Skeletal muscle tissue (tissue), 3 donors: ENCODE measurements at regions not wholly inside any gene's neighbourhood (a gene's known extent, or its start where the extent isn't known, plus 50 kb on each side); places are given as distances from the start of the nearest gene placed in this dataset.

Source experiments
- H3K27ac ChIP-seq: one replicate; pipeline ENCODE4 v1.7.0; 2013; ENCODE audit warnings: mild to moderate bottlenecking, low read depth, low read length, inconsistent platforms
- H3K27me3 ChIP-seq, 3 donors: one replicate each; pipeline ENCODE4 v1.7.0; 2013; ENCODE audit warnings: low read length in 3 of 3; ENCODE audit not compliant: control insufficient read depth in 3 of 3, insufficient read depth in 3 of 3
- H3K36me3 ChIP-seq, 3 donors: one replicate each; pipeline ENCODE4 v1.7.0; 2013; ENCODE audit warnings: low read length in 3 of 3; ENCODE audit not compliant: control insufficient read depth in 3 of 3, insufficient read depth in 3 of 3
- H3K4me1 ChIP-seq, 3 donors: one replicate each; pipeline ENCODE4 v1.7.0; 2013; ENCODE audit warnings: low read length in 3 of 3, mild to moderate bottlenecking in 3 of 3; ENCODE audit not compliant: control insufficient read depth in 3 of 3, insufficient read depth in 3 of 3
- H3K4me3 ChIP-seq, 3 donors: one replicate each; pipeline ENCODE4 v1.7.0; 2013; ENCODE audit warnings: low read length in 3 of 3
- H3K9ac ChIP-seq, 3 donors: one replicate each; pipeline ENCODE4 v1.7.0; 2013; ENCODE audit warnings: low read length in 3 of 3, mild to moderate bottlenecking in 3 of 3, moderate library complexity in 2 of 3, low read depth in 1 of 3
- H3K9me3 ChIP-seq, 3 donors: one replicate each; pipeline ENCODE4 v1.7.0; 2013; ENCODE audit warnings: low read length in 3 of 3; ENCODE audit not compliant: control insufficient read depth in 3 of 3
- donor health status: Osteomylitis.

GRCh38 chr4:140304346-140304745 is 69.1 kb upstream of the SCOC start:
- no peaks in the 10 kb centered on the region for H3K36me3 ChIP-seq
- H3K4me1 ChIP-seq: peaks cover 15 to 24% (median 23%) of the 10 kb centered on the region in 3 donors
- H3K9me3 ChIP-seq: no peaks in the 10 kb centered on the region
- H3K27ac ChIP-seq: no peak overlapping the region
- no peak overlapping the region for H3K9ac ChIP-seq
- H3K27me3 ChIP-seq: no peaks in the 10 kb centered on the region
- no peak overlapping the region for H3K4me3 ChIP-seq

- H3K27ac ChIP-seq: peak overlapping the region; percentile 23
- no peaks in the 10 kb centered on the region for H3K9me3 ChIP-seq
- H3K4me1 ChIP-seq: peaks cover 0 to 6% (median 6%) of the 10 kb centered on the region in 3 donors
- no peak overlapping the region for H3K9ac ChIP-seq
- H3K27me3 ChIP-seq: peaks cover 0 to 4% (median 0%) of the 10 kb centered on the region in 3 donors
- H3K36me3 ChIP-seq: no peaks in the 10 kb centered on the region
- no peak overlapping the region for H3K4me3 ChIP-seq
Observed at GRCh38 chr4:140302151-140302859, 71.1 kb upstream of the SCOC start.

GRCh38 chr4:140300271-140300970 is 73.0 kb upstream of the SCOC start:
- H3K27ac ChIP-seq: no peak overlapping the region
- no peaks in the 10 kb centered on the region for H3K36me3 ChIP-seq
- no peak overlapping the region for H3K4me3 ChIP-seq
- no peaks in the 10 kb centered on the region for H3K9me3 ChIP-seq
- H3K9ac ChIP-seq: no peak overlapping the region
- peaks cover 0 to 4% (median 0%) of the 10 kb centered on the region in 3 donors for H3K27me3 ChIP-seq
- H3K4me1 ChIP-seq: peaks cover 2 to 17% (median 9%) of the 10 kb centered on the region in 3 donors

GRCh38 chr4:140298001-140298400 is 75.4 kb upstream of the SCOC start:
- Histone ChIP-seq H3K4me1 (peaks cover 2 to 17% (median 9%) of the 10 kb centered on the region in 3 donors), H3K4me3 (no peak overlapping the region), H3K36me3 (no peaks in the 10 kb centered on the region), H3K27ac (no peak overlapping the region), H3K9me3 (no peaks in the 10 kb centered on the region), H3K27me3 (peaks cover 0 to 4% (median 3%) of the 10 kb centered on the region in 3 donors), H3K9ac (no peak overlapping the region)

GRCh38 chr4:140297221-140297570 is 76.2 kb upstream of the SCOC start:
- H3K36me3 ChIP-seq: no peaks in the 10 kb centered on the region
- H3K4me1 ChIP-seq: peaks cover 2 to 12% (median 8%) of the 10 kb centered on the region in 3 donors
- H3K4me3 ChIP-seq: no peak overlapping the region
- no peak overlapping the region for H3K27ac ChIP-seq
- no peaks in the 10 kb centered on the region for H3K9me3 ChIP-seq
- H3K9ac ChIP-seq: no peak overlapping the region
- H3K27me3 ChIP-seq: peaks cover 0 to 4% (median 4%) of the 10 kb centered on the region in 3 donors

GRCh38 chr4:140296335-140297220 is 76.9 kb upstream of the SCOC start:
- H3K4me1 ChIP-seq: peaks cover 2 to 11% (median 6%) of the 10 kb centered on the region in 3 donors
- no peak overlapping the region for H3K4me3 ChIP-seq
- no peak overlapping the region for H3K9ac ChIP-seq
- H3K36me3 ChIP-seq: no peaks in the 10 kb centered on the region
- no peaks in the 10 kb centered on the region for H3K9me3 ChIP-seq
- peaks cover 0 to 4% (median 4%) of the 10 kb centered on the region in 3 donors for H3K27me3 ChIP-seq
- no peak overlapping the region for H3K27ac ChIP-seq

- H3K4me1 ChIP-seq: peaks cover 2 to 11% (median 6%) of the 10 kb centered on the region in 3 donors
- H3K36me3 ChIP-seq: no peaks in the 10 kb centered on the region
- no peak overlapping the region for H3K4me3 ChIP-seq
- H3K9me3 ChIP-seq: no peaks in the 10 kb centered on the region
- peaks cover 0 to 4% (median 4%) of the 10 kb centered on the region in 3 donors for H3K27me3 ChIP-seq
- H3K9ac ChIP-seq: no peak overlapping the region
- H3K27ac ChIP-seq: no peak overlapping the region
Observed at GRCh38 chr4:140293979-140294378, 79.5 kb upstream of the SCOC start.

GRCh38 chr4:140291259-140291658 is 82.2 kb upstream of the SCOC start:
- H3K4me3 ChIP-seq: no peak overlapping the region
- H3K27ac ChIP-seq: no peak overlapping the region
- no peaks in the 10 kb centered on the region for H3K36me3 ChIP-seq
- H3K9ac ChIP-seq: no peak overlapping the region
- peaks cover 1 to 7% (median 6%) of the 10 kb centered on the region in 3 donors for H3K4me1 ChIP-seq
- H3K9me3 ChIP-seq: no peaks in the 10 kb centered on the region
- H3K27me3 ChIP-seq: peaks cover 0 to 7% (median 0%) of the 10 kb centered on the region in 3 donors

- H3K9me3 ChIP-seq: no peaks in the 10 kb centered on the region
- H3K4me1 ChIP-seq: peaks cover 2 to 4% (median 4%) of the 10 kb centered on the region in 3 donors
Observed at GRCh38 chr4:140289486-140289885, 84.0 kb upstream of the SCOC start.

More at GRCh38 chr4:140289486-140289885, 84.0 kb upstream of the SCOC start:
- Histone ChIP-seq H3K27me3 (peaks cover 0 to 8% (median 0%) of the 10 kb centered on the region in 3 donors), H3K36me3 (no peaks in the 10 kb centered on the region), H3K9ac (no peak overlapping the region), H3K27ac (no peak overlapping the region), H3K4me3 (no peak overlapping the region)
